ENCODE measurements at regions not wholly inside any gene's neighbourhood (a gene's known extent, or its start where the extent isn't known, plus 50 kb on each side); places are given as distances from the start of the nearest gene placed in this dataset.

DNA sequence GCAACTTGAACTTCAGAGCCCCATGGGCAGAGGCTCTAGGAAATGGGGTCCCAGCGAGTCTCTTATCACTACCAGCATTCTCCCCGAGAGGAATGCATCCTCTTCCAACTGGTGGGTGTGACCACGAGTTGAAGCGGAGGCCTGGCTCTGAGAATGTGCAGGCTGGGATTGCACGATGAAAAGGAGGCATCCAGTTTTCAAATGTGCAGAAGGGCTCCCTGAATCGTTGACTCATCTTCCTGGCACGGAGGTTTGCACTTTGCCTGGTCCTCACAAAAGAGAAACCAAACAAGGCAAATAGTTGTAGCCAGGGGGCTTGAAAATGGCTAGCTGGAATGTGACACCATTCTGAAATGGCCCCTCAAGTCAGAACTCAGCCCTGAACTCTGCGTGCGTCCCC, 216.7 kb downstream of the GLI2 start:
- H3K9me3 ChIP-seq, result no peaks in the 10 kb centered on the region
- H3K27me3 ChIP-seq, result no peaks in the 10 kb centered on the region
- TF ChIP-seq, protein P1, sequence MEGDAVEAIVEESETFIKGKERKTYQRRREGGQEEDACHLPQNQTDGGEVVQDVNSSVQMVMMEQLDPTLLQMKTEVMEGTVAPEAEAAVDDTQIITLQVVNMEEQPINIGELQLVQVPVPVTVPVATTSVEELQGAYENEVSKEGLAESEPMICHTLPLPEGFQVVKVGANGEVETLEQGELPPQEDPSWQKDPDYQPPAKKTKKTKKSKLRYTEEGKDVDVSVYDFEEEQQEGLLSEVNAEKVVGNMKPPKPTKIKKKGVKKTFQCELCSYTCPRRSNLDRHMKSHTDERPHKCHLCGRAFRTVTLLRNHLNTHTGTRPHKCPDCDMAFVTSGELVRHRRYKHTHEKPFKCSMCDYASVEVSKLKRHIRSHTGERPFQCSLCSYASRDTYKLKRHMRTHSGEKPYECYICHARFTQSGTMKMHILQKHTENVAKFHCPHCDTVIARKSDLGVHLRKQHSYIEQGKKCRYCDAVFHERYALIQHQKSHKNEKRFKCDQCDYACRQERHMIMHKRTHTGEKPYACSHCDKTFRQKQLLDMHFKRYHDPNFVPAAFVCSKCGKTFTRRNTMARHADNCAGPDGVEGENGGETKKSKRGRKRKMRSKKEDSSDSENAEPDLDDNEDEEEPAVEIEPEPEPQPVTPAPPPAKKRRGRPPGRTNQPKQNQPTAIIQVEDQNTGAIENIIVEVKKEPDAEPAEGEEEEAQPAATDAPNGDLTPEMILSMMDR (IDR thresholded peaks at IDR 0.05), result no peak
- TF ChIP-seq POLR2A (IDR thresholded peaks at IDR 0.05), result no peak
- no peak overlapping the region for H3K27ac ChIP-seq
- H3K4me3 ChIP-seq, result no peak overlapping the region
- H3K36me3 ChIP-seq, result no peaks in the 10 kb centered on the region
- H3K4me1 ChIP-seq, result no peaks in the 10 kb centered on the region
- DNase-seq, result no peak
- intact Hi-C loops (cut with DNase I; ENCODE audit: low total_unique reads), result no loop called here

GRCh38 chr2:120953066-120953756, 217.5 kb downstream of the GLI2 start:
- Histone ChIP-seq H3K4me1 (no peaks in the 10 kb centered on the region), H3K9me3 (no peaks in the 10 kb centered on the region), H3K27ac (no peak overlapping the region), H3K27me3 (no peaks in the 10 kb centered on the region), H3K4me3 (no peak overlapping the region), H3K36me3 (no peaks in the 10 kb centered on the region)
- DNase-seq, result no peak
- intact Hi-C loops (cut with DNase I; ENCODE audit: low total_unique reads), result no loop called here
- no peak for TF ChIP-seq POLR2A (IDR thresholded peaks at IDR 0.05)
- TF ChIP-seq, protein P1 (IDR thresholded peaks at IDR 0.05), result no peak

DNA sequence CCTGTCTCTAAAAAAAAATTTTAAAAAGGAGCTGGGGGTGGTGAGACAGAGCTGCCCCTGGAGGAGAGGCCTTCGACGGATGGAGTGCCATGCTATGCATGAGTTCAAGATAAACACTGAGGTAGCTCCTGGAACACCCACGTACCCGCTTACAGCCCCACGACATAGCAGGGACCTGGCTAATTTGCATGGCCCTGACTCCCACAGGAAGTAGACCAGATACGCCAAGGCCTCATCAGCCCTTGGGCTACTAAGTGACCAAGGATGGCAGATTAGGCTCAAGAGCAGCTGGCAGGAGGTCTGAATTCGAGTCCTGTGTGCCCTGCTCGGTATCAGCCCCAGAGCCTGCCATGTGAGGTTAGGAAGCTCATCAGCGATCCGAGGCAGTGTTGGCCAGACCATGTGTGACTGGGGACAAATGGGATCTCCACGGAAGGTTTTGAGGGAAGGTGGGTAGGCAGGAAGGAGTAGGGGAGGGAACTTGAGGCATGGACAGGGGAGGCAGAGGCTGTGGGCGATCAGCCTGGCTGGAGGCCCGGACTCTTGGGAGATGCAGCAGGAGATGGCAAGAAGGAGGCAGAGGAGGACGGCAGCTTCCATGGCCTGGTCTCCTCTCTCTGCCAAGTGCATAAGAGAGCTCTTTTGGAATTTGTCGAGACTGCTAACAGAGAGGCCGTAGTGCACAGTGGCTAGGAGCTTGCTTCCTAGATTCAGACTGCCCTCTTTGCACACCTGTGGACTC, 218.3 kb downstream of the GLI2 start:
- TF ChIP-seq, protein P1 (IDR thresholded peaks at IDR 0.05), result no peak
- no peak for TF ChIP-seq POLR2A (IDR thresholded peaks at IDR 0.05)
- Histone ChIP-seq H3K4me1 (no peaks in the 10 kb centered on the region), H3K9me3 (no peaks in the 10 kb centered on the region), H3K4me3 (no peak overlapping the region), H3K36me3 (no peaks in the 10 kb centered on the region), H3K27me3 (no peaks in the 10 kb centered on the region), H3K27ac (no peak overlapping the region)
- no peak for DNase-seq
- intact Hi-C loops (cut with DNase I; ENCODE audit: low total_unique reads), result no loop called here

DNA sequence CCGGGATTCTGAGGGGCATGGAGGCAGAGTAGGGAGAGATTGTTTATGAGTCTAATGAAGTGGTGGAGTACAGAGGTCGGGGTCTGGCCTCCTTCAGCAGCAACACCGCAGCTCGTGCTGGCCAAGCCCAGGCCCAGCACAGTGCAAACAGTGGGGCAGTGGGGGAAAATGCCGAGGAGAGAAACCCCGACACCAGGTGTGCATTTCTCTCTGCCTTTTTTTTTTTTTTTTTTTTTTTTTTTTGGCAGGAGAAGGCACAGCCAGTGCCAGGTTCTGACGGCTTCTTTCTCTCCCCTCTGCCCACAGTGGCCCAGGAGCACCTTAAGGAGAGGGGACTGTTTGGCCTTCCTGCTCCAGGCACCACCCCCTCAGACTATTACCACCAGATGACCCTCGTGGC, 219.3 kb downstream of the GLI2 start:
- intact Hi-C loops (cut with DNase I; ENCODE audit: low total_unique reads), result no loop called here

GRCh38 chr2:120955427-120955826, 219.8 kb downstream of the GLI2 start:
- TF ChIP-seq, protein P1 (IDR thresholded peaks at IDR 0.05), result no peak
- no peak for TF ChIP-seq POLR2A (IDR thresholded peaks at IDR 0.05)
- intact Hi-C loops (cut with DNase I; ENCODE audit: low total_unique reads), result no loop called here
- Histone ChIP-seq H3K4me3 (no peak overlapping the region), H3K27me3 (no peaks in the 10 kb centered on the region), H3K27ac (no peak overlapping the region), H3K4me1 (no peaks in the 10 kb centered on the region), H3K36me3 (no peaks in the 10 kb centered on the region), H3K9me3 (no peaks in the 10 kb centered on the region)
- no peak for DNase-seq

More for the DNA sequence above, 219.3 kb downstream of the GLI2 start:
- Histone ChIP-seq H3K36me3 (no peaks in the 10 kb centered on the region), H3K9me3 (no peaks in the 10 kb centered on the region), H3K27me3 (no peaks in the 10 kb centered on the region), H3K4me1 (no peaks in the 10 kb centered on the region), H3K27ac (no peak overlapping the region), H3K4me3 (no peak overlapping the region)
- DNase-seq, result no peak
- no peak for TF ChIP-seq POLR2A (IDR thresholded peaks at IDR 0.05)
- TF ChIP-seq, protein P1 (IDR thresholded peaks at IDR 0.05), result no peak
